Lung microvascular endothelial cell (primary cell): ENCODE measurements at regions not wholly inside any gene's neighbourhood (a gene's known extent, or its start where the extent isn't known, plus 50 kb on each side); places are given as distances from the start of the nearest gene placed in this dataset.

ENCODE experiments used
- DNase-seq, 2 donors: peaks; one replicate each; pipeline versions ENCODE4 v3.0.0 to v3.0.0-alpha.2; 2010; ENCODE audit warnings: low read depth in 2 of 2

DNA sequence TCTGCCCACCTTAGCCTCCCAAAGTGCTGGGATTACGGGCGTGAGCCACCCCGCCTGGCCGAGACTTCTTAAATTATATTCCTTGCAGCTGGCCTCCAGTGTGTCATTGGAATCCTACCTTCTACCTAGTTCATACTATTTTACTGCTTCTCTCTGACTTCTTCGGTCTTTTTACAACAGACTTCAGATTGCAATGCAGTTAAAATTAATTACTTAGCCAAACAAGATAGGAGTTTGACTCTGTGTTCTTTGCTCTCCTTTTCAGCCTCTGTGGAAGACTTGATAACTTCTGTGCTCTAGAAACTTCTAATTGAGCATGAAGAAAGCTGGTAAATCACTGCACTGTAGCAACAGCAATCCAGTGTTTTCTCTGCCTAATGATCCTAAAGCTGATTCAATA lies 199.5 kb downstream of the GASK1B start:
- no peak for DNase-seq

DNA sequence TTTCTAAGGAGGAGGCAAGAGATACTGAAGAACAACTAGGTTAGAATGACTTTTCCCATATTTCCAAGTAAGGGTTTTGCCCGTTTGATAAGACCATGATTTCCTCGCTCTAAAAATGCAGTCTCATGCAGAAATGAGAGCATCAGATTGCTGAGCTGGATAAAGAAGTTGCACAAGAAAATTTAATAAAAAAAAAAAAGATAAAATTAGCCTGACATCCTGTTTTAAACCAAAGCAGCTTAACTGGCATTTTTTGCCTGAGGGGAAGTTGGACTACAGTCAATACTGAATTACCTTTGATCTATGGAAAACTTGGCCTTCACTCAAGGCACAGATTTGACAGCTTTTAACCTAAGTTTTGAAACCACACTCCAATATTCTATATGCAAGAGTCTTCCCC lies 208.4 kb downstream of the GASK1B start:
- DNase-seq, result no peak

- no peak for DNase-seq
Measured at GRCh38 chr4:157961229-157961990, 211.4 kb downstream of the GASK1B start.

GRCh38 chr4:157957905-157958304 lies 214.9 kb downstream of the GASK1B start:
- no peak for DNase-seq

DNA sequence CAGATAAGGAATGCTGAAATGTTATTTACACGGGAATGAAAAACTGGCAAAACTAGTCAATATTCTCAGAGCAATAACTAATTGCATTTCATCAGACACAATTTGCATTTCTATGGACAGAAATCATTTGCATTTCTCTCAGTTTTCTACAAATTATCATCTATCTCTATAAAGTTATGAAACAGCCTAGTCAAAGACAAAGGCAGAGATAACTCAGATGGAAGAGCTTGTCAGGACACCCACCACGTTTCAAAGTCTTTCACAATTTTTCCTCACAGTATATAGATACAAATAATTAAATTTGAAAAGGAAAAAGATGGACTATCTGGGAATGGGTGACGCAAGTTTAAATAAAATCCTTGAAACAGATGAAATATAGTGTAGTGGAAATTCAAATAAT lies 230.8 kb downstream of the GASK1B start:
- no peak for DNase-seq

DNA sequence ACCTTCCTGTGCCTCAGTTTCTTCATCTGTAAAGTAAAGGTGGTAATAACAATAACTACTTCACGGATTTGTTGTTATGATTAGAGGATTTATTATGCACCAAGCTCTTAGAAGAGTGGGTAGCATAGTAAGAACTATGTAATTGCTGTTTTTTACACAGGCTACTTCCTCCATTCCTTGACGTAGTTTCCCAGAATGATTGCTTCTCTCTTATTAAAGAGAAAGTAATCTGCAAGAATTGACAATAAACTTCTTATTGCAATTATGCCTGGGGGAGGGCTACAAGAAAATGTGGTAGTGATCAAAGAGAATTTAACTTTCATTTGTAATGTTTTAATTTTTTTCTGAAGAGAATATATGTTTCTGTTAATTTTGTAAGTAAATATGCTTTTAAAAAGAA lies 238.7 kb downstream of the GASK1B start:
- DNase-seq, result no peak

GRCh38 chr4:157932936-157933335 lies 239.9 kb downstream of the GASK1B start:
- no peak for DNase-seq

GRCh38 chr4:157929486-157929885 lies 243.3 kb downstream of the GASK1B start:
- no peak for DNase-seq

DNA sequence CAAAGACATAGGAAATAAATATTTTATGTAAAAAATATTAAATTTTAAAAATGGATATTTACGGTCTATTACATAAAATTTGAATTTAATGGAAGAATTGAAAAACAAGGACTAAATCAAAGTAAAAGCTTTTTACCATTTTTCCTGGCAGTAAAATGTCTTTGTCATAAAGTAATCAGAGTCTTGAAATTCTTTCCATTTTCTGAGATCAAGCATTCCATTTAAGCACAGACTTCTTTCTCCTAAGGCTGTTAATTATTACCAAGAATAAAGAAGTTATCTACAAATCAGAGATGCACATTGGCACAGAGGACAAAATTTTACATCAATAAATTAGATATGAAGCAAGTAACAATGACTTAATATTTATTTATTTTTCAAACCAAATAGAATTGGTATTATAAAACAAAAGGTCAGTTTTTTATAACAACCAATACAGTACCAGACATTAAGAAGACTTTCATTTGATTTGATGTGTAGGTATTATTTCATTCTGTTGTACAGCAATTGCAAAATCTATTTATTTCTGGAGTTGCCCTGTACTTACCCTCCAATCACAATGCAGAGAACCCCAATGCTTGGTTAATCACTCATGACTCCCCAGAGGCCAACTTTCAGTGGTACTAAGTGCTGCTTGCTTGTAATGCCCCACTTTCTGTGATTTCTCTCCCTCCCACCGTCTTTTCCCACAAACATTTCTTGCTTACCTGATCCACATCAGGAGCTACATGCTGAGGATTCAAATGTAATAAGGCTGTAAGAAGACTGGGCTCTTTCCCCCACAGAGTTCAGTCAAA lies 254.6 kb downstream of the GASK1B start:
- no peak for DNase-seq

DNA sequence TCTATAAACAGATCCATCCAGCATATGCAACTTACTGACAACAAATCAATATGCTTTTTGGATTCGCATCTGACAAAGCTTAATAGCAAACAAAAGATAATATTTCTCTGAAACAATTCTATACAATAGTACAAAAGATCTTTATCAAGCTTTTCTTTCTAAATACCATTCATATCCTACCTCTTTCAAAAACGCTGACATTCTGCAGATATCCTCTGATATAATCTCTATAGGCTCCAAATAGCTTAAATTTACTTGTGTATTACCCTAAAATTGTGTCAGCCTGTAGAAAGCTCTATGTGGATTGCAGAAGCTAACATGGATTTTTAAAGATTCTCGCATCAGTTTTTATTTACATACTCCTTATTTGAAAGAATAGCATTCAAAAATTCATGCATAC lies 260.6 kb downstream of the GASK1B start:
- DNase-seq, result no peak

- no peak for DNase-seq
Measured at GRCh38 chr4:157911662-157912061, 261.2 kb downstream of the GASK1B start.

- DNase-seq, result no peak
Measured at GRCh38 chr4:157908691-157909090, 264.1 kb downstream of the GASK1B start.

DNA sequence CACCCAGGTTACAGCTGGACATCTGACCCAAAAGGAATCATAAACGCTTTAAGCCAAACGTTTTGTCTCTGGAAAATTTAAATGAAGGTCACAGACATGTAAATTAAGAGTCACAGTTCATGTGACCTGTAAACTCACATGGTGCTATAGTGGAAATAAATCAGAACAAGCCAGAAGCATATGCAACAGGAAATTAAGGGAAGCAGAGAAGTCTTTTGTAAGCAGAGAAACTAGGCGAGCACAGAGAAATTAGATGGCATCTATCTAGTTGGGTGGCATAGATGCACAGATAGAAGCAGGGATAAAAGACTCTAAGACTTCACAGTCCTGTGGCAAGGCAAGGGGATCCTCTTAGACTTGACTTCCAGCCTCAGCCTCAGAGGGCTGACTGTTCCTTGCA lies 264.8 kb downstream of the GASK1B start:
- no peak for DNase-seq

- no peak for DNase-seq
Measured at GRCh38 chr4:157907226-157907946, 265.4 kb downstream of the GASK1B start.

DNA sequence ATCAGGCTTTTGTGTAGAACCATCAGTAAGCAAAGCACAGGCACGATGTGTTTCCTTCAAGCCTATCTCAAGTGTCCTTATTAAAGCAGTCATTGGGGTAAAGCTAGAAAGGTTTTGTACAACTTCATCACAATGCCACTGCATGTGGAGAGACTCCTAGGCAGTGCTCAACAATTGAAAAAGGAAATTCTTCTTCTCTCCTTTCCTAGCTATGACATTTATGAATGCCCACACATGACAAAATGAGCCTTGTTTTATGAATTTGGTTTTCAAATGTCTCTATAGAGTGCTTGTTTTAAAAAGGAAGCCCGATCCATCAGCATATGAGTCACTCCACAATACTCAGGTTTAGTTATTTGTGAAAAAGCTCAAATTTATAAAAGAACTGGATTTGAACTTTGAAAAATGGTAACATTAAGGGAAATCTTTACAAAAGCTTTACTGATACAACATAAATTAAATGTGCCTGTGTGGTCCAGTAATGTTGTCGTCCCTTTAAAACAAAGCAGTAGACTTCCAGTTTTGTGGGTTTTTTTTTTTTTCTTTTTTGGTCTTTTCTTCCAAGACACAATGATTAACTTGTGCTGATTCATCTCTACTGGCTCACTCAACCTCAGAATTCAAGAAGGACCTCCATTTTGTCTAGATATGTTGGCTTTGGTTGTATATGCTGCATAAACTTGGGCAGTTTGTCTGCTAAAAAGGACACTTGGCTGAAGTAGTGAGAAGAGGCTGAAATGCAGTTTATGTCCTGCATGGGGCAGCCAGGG lies 273.8 kb downstream of the GASK1B start:
- no peak for DNase-seq

GRCh38 chr4:157897855-157898370 lies 274.9 kb downstream of the GASK1B start:
- DNase-seq, result no peak

DNA sequence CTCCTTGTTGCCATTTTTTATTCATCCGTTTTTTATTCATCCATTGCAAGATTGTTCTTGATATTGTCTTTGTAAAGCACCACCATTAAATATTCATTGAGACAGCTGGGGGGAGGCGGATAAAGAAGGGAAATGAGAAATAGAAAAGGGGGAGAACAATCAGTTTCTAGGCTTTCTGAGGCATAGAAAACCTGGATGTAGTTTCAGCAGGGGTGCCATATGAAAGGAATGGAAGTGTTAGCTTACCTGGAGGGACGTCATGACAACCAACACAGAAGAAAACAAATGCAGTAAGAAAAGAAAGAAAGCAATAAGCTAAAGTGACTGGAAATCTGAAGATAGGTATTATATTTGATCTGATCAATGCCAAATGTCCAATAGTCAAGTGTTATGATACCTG lies 276.1 kb downstream of the GASK1B start:
- DNase-seq, result no peak

DNA sequence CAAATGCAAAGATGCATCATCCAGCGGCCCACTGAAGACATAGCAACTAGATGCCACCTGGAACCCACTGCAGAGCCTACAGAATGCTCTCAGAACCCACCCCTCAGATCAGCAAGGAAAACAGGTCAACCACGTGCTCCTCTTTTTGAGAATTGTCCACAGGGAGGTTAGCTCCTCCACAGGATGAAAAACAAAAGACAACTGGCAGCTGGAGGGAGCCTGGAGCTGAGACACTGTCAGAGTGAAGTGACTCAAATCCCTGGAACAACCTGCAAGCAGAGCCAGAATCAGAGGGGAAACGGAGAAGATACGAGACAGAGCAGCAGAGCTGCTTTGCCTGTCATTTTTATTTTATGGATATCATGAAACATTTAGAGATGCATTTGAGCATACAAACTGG lies 277.6 kb downstream of the GASK1B start:
- no peak for DNase-seq

DNA sequence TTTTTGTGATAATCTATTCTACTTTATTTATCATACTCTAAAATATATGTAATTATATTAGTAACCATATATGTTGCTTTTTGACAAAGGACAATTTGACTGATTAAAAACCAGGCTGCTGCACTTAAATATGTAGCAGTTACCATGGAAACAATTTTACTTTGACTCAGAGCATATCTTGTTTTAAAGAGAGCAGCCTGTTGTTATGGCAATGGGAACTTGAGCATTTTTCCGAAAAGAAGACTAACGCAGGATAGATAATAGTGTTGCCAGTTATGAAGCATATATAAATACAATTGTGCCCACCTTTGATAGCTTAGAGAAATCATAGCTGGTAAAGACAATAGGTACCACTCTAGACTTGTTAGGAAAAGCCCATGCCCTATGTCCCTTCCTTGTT lies 283.0 kb downstream of the GASK1B start:
- no peak for DNase-seq

- no peak for DNase-seq
Measured at GRCh38 chr4:157888281-157888680, 284.5 kb downstream of the GASK1B start.

DNA sequence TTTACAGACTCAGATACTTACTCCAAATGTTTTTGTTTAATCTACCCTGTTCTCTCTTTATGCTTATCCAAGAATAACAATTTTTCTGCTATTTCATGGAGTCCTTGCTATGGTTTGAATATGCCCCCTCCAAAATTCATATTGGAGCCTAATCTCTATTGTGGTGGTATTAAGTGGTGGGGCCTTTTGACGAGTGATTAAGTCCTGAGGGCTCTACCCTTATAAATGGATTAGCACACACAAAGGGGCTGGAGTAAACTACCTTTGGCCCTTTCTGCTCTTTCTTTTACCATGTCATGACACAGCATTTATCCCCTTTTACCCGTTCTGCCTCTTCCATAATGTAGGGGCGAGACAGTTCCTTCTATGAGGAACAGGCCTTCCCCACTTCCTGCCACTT lies 285.5 kb downstream of the GASK1B start:
- DNase-seq, result no peak
